ENCODE measurements at regions not wholly inside any gene's neighbourhood (a gene's known extent, or its start where the extent isn't known, plus 50 kb on each side); places are given as distances from the start of the nearest gene placed in this dataset.

GRCh38 chr3:148373961-148374360, 323.7 kb upstream of the AGTR1 start:
- DNase-seq: no peak
- no peak overlapping the region for H3K4me2 ChIP-seq (ENCODE audit: low read depth, low read length, poor library complexity, severe bottlenecking)

GRCh38 chr3:148379763-148380382, 317.8 kb upstream of the AGTR1 start:
- no peaks in the 10 kb centered on the region for H3K27me3 ChIP-seq (ENCODE audit: low read length)
- no peaks in the 10 kb centered on the region for H3K4me1 ChIP-seq (ENCODE audit: low read length)
- H3K27ac ChIP-seq (ENCODE audit: low read length): no peak overlapping the region
- H3K79me2 ChIP-seq (ENCODE audit: low read length): no peaks in the 10 kb centered on the region
- H3K9ac ChIP-seq (ENCODE audit: low read length): no peak overlapping the region
- no peaks in the 10 kb centered on the region for H3K9me3 ChIP-seq (ENCODE audit: low read length)
- no peaks in the 10 kb centered on the region for H3K9me2 ChIP-seq (replicated peaks; ENCODE audit: insufficient read depth, low read length)
- no peak overlapping the region for H3K4me2 ChIP-seq (ENCODE audit: low read depth, low read length, poor library complexity, severe bottlenecking)
- no peaks in the 10 kb centered on the region for H4K20me1 ChIP-seq (ENCODE audit: insufficient read depth, low read depth, low read length)
- DNase-seq: peak; percentile 80
- no peak overlapping the region for H2AFZ ChIP-seq (ENCODE audit: low read length)
- no peaks in the 10 kb centered on the region for H3K36me3 ChIP-seq (ENCODE audit: insufficient read depth, low read length)
- H3K4me3 ChIP-seq (ENCODE audit: low read length): no peak overlapping the region

More at GRCh38 chr3:148373961-148374360, 323.7 kb upstream of the AGTR1 start:
- Histone ChIP-seq H2AFZ (ENCODE audit: low read length) (no peak overlapping the region), H3K36me3 (ENCODE audit: insufficient read depth, low read length) (no peaks in the 10 kb centered on the region), H3K9me3 (ENCODE audit: low read length) (no peaks in the 10 kb centered on the region), H3K9ac (ENCODE audit: low read length) (no peak overlapping the region), H3K4me1 (ENCODE audit: low read length) (no peaks in the 10 kb centered on the region), H3K27ac (ENCODE audit: low read length) (no peak overlapping the region), H3K79me2 (ENCODE audit: low read length) (no peaks in the 10 kb centered on the region), H4K20me1 (ENCODE audit: insufficient read depth, low read depth, low read length) (no peaks in the 10 kb centered on the region), H3K4me3 (ENCODE audit: low read length) (no peak overlapping the region), H3K9me2 (replicated peaks; ENCODE audit: insufficient read depth, low read length) (no peaks in the 10 kb centered on the region), H3K27me3 (ENCODE audit: low read length) (no peaks in the 10 kb centered on the region)

- DNase-seq: no peak
- Histone ChIP-seq H3K27me3 (ENCODE audit: low read length) (no peaks in the 10 kb centered on the region), H4K20me1 (ENCODE audit: insufficient read depth, low read depth, low read length) (no peaks in the 10 kb centered on the region), H3K27ac (ENCODE audit: low read length) (no peak overlapping the region), H3K9me2 (replicated peaks; ENCODE audit: insufficient read depth, low read length) (no peaks in the 10 kb centered on the region), H3K4me3 (ENCODE audit: low read length) (no peak overlapping the region), H2AFZ (ENCODE audit: low read length) (no peak overlapping the region), H3K9me3 (ENCODE audit: low read length) (no peaks in the 10 kb centered on the region), H3K9ac (ENCODE audit: low read length) (no peak overlapping the region), H3K36me3 (ENCODE audit: insufficient read depth, low read length) (no peaks in the 10 kb centered on the region), H3K79me2 (ENCODE audit: low read length) (no peaks in the 10 kb centered on the region), H3K4me2 (ENCODE audit: low read depth, low read length, poor library complexity, severe bottlenecking) (no peak overlapping the region), H3K4me1 (ENCODE audit: low read length) (no peaks in the 10 kb centered on the region)
These were observed 316.7 kb upstream of the AGTR1 start for GRCh38 chr3:148381051-148381450.

- no peaks in the 10 kb centered on the region for H3K9me3 ChIP-seq (ENCODE audit: low read length)
- H3K4me1 ChIP-seq (ENCODE audit: low read length): no peaks in the 10 kb centered on the region
- no peak overlapping the region for H3K9ac ChIP-seq (ENCODE audit: low read length)
- H3K9me2 ChIP-seq (replicated peaks; ENCODE audit: insufficient read depth, low read length): no peaks in the 10 kb centered on the region
- no peaks in the 10 kb centered on the region for H4K20me1 ChIP-seq (ENCODE audit: insufficient read depth, low read depth, low read length)
- no peaks in the 10 kb centered on the region; the same call in 1 of the 2 replicates for H3K27me3 ChIP-seq (ENCODE audit: low read length)
- no peak overlapping the region for H3K4me2 ChIP-seq (ENCODE audit: low read depth, low read length, poor library complexity, severe bottlenecking)
- H3K4me3 ChIP-seq (ENCODE audit: low read length): no peak overlapping the region
- no peaks in the 10 kb centered on the region for H3K79me2 ChIP-seq (ENCODE audit: low read length)
- H3K36me3 ChIP-seq (ENCODE audit: insufficient read depth, low read length): no peaks in the 10 kb centered on the region
- no peak overlapping the region for H3K27ac ChIP-seq (ENCODE audit: low read length)
- DNase-seq: no peak
- no peak overlapping the region for H2AFZ ChIP-seq (ENCODE audit: low read length)
These were observed 307.8 kb upstream of the AGTR1 start for GRCh38 chr3:148389916-148390315.

- Histone ChIP-seq H3K9me2 (replicated peaks; ENCODE audit: insufficient read depth, low read length) (no peaks in the 10 kb centered on the region), H2AFZ (ENCODE audit: low read length) (no peak overlapping the region), H4K20me1 (ENCODE audit: insufficient read depth, low read depth, low read length) (no peaks in the 10 kb centered on the region), H3K36me3 (ENCODE audit: insufficient read depth, low read length) (no peaks in the 10 kb centered on the region), H3K79me2 (ENCODE audit: low read length) (no peaks in the 10 kb centered on the region), H3K4me2 (ENCODE audit: low read depth, low read length, poor library complexity, severe bottlenecking) (no peak overlapping the region), H3K9me3 (ENCODE audit: low read length) (no peaks in the 10 kb centered on the region), H3K4me3 (ENCODE audit: low read length) (no peak overlapping the region), H3K4me1 (ENCODE audit: low read length) (no peaks in the 10 kb centered on the region), H3K27ac (ENCODE audit: low read length) (no peak overlapping the region), H3K27me3 (ENCODE audit: low read length) (no peaks in the 10 kb centered on the region; the same call in 1 of the 2 replicates), H3K9ac (ENCODE audit: low read length) (no peak overlapping the region)
- no peak for DNase-seq
These were observed 301.9 kb upstream of the AGTR1 start for GRCh38 chr3:148395821-148396220.

- H3K4me2 ChIP-seq (ENCODE audit: low read depth, low read length, poor library complexity, severe bottlenecking): no peak overlapping the region
- H3K27me3 ChIP-seq (ENCODE audit: low read length): no peaks in the 10 kb centered on the region
- no peaks in the 10 kb centered on the region for H3K4me1 ChIP-seq (ENCODE audit: low read length)
- no peaks in the 10 kb centered on the region for H3K9me3 ChIP-seq (ENCODE audit: low read length)
- H3K36me3 ChIP-seq (ENCODE audit: insufficient read depth, low read length): no peaks in the 10 kb centered on the region
- no peak overlapping the region for H3K9ac ChIP-seq (ENCODE audit: low read length)
- no peaks in the 10 kb centered on the region for H4K20me1 ChIP-seq (ENCODE audit: insufficient read depth, low read depth, low read length)
- H3K9me2 ChIP-seq (replicated peaks; ENCODE audit: insufficient read depth, low read length): no peaks in the 10 kb centered on the region
- no peaks in the 10 kb centered on the region for H3K79me2 ChIP-seq (ENCODE audit: low read length)
- H3K4me3 ChIP-seq (ENCODE audit: low read length): no peak overlapping the region
- H3K27ac ChIP-seq (ENCODE audit: low read length): no peak overlapping the region
- no peak for DNase-seq
- no peak overlapping the region for H2AFZ ChIP-seq (ENCODE audit: low read length)
These were observed 296.9 kb upstream of the AGTR1 start for GRCh38 chr3:148400754-148401153.

GRCh38 chr3:148408667-148409066, 289.0 kb upstream of the AGTR1 start:
- Histone ChIP-seq H3K9ac (ENCODE audit: low read length) (no peak overlapping the region), H3K4me3 (ENCODE audit: low read length) (no peak overlapping the region), H3K27ac (ENCODE audit: low read length) (no peak overlapping the region), H3K4me2 (ENCODE audit: low read depth, low read length, poor library complexity, severe bottlenecking) (no peak overlapping the region), H3K4me1 (ENCODE audit: low read length) (no peaks in the 10 kb centered on the region), H3K9me3 (ENCODE audit: low read length) (no peaks in the 10 kb centered on the region), H2AFZ (ENCODE audit: low read length) (no peak overlapping the region), H4K20me1 (ENCODE audit: insufficient read depth, low read depth, low read length) (no peaks in the 10 kb centered on the region), H3K9me2 (replicated peaks; ENCODE audit: insufficient read depth, low read length) (no peaks in the 10 kb centered on the region), H3K36me3 (ENCODE audit: insufficient read depth, low read length) (no peaks in the 10 kb centered on the region), H3K79me2 (ENCODE audit: low read length) (no peaks in the 10 kb centered on the region), H3K27me3 (ENCODE audit: low read length) (no peaks in the 10 kb centered on the region)
- DNase-seq: no peak

- Histone ChIP-seq H3K27me3 (ENCODE audit: low read length) (no peaks in the 10 kb centered on the region), H4K20me1 (ENCODE audit: insufficient read depth, low read depth, low read length) (no peaks in the 10 kb centered on the region), H3K4me2 (ENCODE audit: low read depth, low read length, poor library complexity, severe bottlenecking) (no peak overlapping the region), H3K9me2 (replicated peaks; ENCODE audit: insufficient read depth, low read length) (no peaks in the 10 kb centered on the region), H3K4me3 (ENCODE audit: low read length) (no peak overlapping the region), H3K4me1 (ENCODE audit: low read length) (no peaks in the 10 kb centered on the region), H3K9me3 (ENCODE audit: low read length) (no peaks in the 10 kb centered on the region), H3K9ac (ENCODE audit: low read length) (no peak overlapping the region), H2AFZ (ENCODE audit: low read length) (no peak overlapping the region), H3K36me3 (ENCODE audit: insufficient read depth, low read length) (no peaks in the 10 kb centered on the region), H3K79me2 (ENCODE audit: low read length) (no peaks in the 10 kb centered on the region), H3K27ac (ENCODE audit: low read length) (no peak overlapping the region)
- no peak for DNase-seq
These were observed 277.5 kb upstream of the AGTR1 start for GRCh38 chr3:148420242-148420641.

Measured in Karpas-422 (cell line).